GM18507 (cell line): ENCODE measurements at regions not wholly inside any gene's neighbourhood (a gene's known extent, or its start where the extent isn't known, plus 50 kb on each side); places are given as distances from the start of the nearest gene placed in this dataset.

Experiments
- DNase-seq: peaks from one replicate; pipeline ENCODE4 v3.0.0; 2011; ENCODE audit warnings: low read depth; ENCODE audit not compliant: insufficient read length; ENCODE audit errors: extremely low spot score
- FAIRE-seq: peaks from 2 replicates; lab custom pipeline; 2011; peaks lifted over from hg19 to GRCh38; lab: Jason Lieb, UNC

- FAIRE-seq (no peak), DNase-seq (no peak)
Measured at GRCh38 chr11:80034801-80035200, 594.0 kb upstream of the TENM4 start.

DNA sequence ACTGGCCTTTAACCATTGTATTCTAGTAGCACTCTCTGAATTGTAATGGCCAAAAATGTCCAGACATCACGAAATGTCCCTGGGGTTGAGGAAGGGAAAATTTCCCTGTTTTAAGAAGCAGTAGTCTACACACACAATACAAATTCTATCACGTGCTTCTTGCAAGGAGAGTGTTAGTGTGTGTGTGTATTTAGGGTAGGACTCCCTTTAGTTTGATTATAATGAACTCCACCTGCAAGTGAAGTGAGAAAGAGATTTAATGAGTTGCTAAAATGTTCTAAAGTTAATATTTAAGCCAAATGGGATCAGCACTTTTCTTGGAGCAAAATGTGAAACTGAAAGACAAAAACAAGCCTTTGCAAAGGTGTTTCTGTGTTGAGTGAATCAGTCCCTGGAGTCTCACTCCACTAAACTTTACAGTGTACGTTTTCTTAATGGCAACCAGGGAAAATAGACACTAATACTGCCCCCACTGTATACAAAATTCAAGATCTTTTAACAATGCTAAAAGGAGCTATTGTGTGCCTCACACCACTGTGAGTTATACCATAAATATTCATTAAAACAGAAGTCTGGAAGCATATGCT is 590.3 kb upstream of the TENM4 start:
- no peak for FAIRE-seq
- no peak for DNase-seq

DNA sequence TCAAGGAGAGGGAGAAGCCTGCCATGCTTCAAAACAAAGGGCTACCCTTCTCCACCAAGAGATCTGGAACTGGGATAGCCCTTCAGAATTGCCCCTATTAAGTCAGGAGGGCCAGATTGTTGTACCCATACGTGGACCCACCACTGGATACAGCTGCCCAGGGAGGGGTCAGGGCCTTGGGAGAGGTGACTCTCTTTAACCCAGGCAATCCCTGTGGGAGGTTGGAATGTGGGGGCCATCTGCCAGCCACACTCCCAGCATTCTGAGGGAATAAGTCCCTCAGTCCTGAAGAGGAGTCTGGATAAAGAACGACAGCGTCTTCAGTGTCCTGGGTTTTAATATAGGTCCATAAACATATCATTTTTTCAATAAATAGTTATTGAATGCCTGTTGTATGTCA is 588.2 kb upstream of the TENM4 start:
- no peak for DNase-seq
- FAIRE-seq: no peak

- FAIRE-seq (no peak), DNase-seq (no peak)
Measured at GRCh38 chr11:80024119-80024518, 583.3 kb upstream of the TENM4 start.

DNA sequence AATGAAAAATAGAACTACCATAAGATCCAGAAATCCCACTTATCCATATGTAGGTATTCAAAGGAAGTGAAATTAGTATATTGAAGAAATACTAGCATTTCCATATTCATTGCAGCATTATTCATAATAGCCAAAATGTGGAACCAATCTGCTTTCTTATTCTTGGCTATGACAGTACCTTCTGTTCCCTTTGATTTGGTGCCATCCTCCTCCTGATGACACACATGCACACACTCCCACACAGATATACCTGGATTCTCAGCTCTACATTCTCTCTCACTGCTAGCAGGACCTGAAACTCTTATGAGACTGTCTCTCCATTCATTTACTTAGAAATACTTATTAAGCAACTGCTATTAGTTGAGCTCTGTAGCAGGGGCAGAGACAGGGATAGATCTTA is 582.6 kb upstream of the TENM4 start:
- no peak for FAIRE-seq

GRCh38 chr11:80010536-80010935 is 569.7 kb upstream of the TENM4 start:
- DNase-seq (no peak), FAIRE-seq (no peak)

More for the DNA sequence above, 582.6 kb upstream of the TENM4 start:
- no peak for DNase-seq

DNA sequence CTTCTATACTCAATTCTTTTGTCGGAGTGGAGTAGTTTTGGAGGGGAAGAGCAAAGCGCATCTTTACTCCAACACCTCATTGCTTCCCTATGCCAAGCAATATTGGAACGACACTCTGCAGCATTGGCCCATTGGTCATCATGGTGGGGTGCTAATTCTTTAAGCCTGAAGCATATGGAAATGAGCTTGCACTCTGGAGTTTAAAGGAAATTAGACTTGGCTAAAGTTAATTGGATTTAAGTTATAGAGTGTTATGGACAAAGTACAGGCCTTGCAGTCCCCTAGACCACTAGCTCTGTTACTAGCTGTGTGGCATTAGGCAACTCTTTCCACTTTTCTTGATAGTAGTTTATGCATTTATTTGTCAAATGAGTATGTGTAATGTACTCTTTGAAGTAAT is 568.3 kb upstream of the TENM4 start:
- no peak for FAIRE-seq
- DNase-seq: no peak

DNA sequence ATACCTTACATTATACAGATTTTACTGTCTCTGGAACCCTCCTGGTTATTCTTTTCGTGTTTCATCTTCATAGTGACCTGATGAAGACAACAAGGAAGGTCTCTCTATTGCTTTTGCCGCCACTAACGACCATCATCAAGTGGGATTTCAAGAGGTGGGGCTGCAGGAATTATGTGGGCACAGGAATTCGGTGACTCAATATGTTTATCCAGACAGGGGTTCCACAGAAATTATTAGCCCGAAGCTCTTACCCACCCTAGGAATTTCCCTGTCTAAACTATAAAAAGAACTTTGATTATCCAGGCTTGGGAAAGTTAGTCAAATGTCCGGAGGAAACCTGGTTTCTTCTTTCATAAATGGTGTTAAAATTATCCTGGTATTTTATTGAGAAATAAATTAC is 566.8 kb upstream of the TENM4 start:
- FAIRE-seq: no peak

DNA sequence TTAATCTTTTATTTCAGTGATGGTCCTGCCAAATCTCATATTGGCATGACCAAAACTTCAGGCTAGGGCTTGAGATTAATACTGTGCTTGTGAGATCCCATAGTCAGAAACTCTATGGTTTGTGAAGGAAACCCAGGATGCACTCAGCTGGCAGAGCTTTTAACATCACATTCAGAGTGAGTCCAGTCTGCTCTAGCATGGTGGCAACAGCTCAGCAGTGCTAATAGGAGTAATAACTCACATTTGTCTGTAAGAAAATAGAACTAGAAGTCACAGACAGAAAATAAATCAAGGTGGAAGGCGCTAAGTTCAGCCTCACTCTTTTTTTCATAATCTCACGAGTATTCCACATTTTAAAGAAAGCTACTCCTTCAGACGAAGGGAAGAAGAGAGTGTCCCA is 549.3 kb upstream of the TENM4 start:
- no peak for DNase-seq
- FAIRE-seq: no peak

More for the DNA sequence above, 566.8 kb upstream of the TENM4 start:
- DNase-seq: no peak

GRCh38 chr11:79982185-79982584 is 541.4 kb upstream of the TENM4 start:
- DNase-seq: no peak
- no peak for FAIRE-seq

DNA sequence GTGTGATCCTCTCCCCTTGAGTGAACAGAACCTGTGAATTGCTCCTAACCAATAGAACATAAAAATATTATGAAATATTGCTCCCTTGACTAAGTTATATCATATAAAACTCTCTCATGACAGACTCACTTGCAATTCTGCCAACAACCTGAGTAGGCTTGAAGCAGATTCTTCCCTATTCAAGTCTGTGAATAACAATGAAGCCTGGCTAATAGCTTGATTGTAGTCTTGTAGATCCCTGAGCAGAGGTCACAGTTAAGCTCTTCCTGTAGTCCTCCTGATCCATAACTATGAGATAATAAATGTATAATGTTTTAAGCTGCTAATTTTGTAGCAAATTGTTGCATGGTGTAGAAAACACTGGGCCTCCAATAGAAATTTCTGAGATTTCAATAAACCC is 540.1 kb upstream of the TENM4 start:
- FAIRE-seq (no peak), DNase-seq (no peak)

GRCh38 chr11:79973721-79974617 is 533.1 kb upstream of the TENM4 start:
- no peak for FAIRE-seq

DNA sequence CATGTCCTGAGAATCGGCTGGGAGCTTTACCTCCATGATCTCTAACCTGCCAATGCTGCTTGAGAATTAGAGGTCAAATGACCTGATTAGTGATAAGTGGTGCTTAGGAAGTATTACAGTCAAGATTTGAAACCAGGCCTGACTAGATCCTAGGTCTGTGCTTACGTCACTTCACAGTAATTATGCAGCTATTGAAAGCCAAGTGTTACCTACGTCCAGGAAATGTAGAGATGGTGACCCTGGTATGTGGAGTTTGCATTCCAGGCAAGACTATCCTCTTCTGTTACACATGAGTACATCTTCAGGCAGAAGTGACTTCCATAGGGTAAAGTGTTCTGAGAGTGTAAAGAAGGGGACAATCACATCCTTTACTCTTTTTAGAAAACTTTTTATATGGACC is 530.4 kb upstream of the TENM4 start:
- FAIRE-seq: no peak

More at GRCh38 chr11:79973721-79974617, 533.1 kb upstream of the TENM4 start:
- no peak for DNase-seq

DNA sequence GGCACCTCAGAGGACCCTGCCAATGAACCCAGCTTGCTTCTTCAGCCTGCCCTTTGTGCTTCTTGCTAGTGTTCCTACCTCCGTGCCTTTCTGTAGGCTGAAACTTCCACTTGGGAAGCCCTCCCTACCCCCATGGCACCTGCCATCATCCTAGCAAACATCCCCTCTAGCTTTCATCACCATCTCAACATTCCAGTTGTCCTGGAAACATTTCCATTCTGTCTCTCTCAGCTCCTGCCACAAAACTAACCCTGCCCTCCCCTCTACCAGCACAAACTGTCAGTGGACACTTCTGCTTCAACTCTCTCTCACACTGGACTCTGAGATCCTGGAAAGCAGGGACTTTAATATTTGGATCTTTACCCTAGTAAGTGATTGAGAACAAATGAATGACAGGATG is 525.8 kb upstream of the TENM4 start:
- FAIRE-seq (no peak), DNase-seq (no peak)

More for the DNA sequence above, 530.4 kb upstream of the TENM4 start:
- DNase-seq: no peak

- FAIRE-seq: no peak
- no peak for DNase-seq
Measured at GRCh38 chr11:79963856-79964645, 523.2 kb upstream of the TENM4 start.

- no peak for FAIRE-seq
Measured at GRCh38 chr11:79960461-79960860, 519.6 kb upstream of the TENM4 start.

DNA sequence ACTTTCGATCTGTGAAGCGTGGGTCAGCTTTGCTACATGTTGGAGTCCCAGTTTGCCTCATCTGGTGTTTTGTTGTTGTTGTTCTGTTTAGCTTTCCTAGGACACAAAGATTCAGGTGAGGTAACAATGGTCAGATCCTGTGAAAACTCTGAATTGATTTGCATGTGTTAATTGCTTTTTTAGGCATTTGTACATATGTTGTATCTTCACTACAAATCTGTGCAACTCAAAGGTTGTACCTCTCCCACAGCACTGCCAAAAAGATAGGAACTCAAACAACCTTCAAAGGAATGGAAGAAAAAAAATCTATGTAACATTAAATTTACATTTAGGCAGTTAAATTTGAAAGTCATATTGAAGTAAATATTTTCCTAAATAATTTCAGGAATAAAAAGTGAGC is 518.5 kb upstream of the TENM4 start:
- no peak for DNase-seq
- FAIRE-seq: no peak

More at GRCh38 chr11:79960461-79960860, 519.6 kb upstream of the TENM4 start:
- no peak for DNase-seq

- DNase-seq (no peak), FAIRE-seq (no peak)
Measured at GRCh38 chr11:79957702-79958101, 516.9 kb upstream of the TENM4 start.

DNA sequence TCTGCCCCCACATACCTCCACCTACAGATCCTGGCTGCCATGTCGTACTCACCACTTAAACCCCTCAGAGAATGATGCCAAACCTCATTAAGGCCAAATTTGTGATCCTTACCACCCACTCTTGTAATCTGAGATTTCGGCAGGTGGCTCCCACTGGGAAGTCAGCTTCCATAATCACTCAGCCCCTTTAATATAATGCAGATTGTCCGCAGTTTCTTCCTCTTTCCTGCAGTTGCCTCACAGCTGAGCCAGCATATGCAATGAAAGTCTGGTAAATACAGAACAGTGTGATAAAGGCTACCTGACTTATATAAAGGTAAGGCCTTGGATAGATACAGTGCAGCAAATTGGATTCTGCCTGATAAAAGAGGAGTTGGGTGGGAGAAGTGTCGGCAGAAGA is 515.2 kb upstream of the TENM4 start:
- FAIRE-seq (no peak), DNase-seq (no peak)

DNA sequence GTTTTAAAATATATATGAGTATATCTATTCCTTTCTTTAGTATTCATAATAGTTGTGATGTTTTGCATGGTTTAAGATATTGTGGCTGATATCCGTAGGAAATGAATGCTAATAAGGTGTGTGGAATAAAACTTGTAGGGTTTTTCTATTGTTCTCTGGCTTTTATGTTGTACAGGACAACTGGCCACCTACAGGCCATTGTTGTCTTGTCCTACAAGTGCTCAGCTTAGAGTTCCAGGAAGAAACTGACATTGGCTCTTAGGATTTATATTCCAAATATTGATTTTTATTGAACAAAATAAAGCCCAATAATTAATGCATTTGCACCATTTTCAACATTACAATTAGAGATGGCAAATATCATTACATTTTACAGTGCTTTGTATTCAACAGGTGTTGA is 512.8 kb upstream of the TENM4 start:
- no peak for FAIRE-seq

More for the DNA sequence above, 512.8 kb upstream of the TENM4 start:
- DNase-seq: no peak
